ENCODE measurements at regions not wholly inside any gene's neighbourhood (a gene's known extent, or its start where the extent isn't known, plus 50 kb on each side); places are given as distances from the start of the nearest gene placed in this dataset.

DNA sequence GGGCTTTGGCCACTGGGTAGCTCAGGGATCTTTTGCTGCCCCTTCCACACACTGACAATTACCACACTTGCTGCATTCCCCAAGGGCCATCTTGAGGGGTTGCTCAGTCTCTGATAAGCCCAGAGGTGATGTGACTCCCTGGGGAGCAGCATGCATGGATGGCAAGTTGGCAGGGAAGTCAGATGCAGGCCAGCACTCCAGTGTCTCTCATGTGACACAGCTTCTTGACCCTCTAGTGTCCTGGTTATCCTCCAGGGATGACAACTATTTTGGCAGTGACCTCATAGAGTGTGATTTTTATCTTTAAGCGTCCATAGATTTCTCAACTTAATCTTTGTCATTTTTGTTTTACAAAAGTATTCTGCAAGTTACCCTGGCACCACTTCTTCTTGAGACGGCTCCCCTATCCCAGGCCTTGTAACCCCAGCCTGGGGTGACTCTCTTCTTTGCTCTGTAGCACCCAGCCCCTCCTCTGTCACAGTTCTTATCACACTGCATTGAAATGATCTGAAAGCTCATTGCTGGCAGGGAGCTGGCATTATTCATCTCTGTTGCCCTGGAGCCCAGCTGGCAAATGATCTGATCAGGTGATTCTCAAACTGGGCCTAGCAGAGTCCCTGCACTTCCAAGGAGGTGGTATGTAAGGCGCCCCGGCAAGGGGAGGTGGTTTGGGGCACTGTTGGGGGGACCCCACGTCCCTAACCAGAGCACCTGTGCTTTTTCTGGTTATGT, 72.6 kb downstream of the TENT5C start:
- no peak for DNase-seq

DNA sequence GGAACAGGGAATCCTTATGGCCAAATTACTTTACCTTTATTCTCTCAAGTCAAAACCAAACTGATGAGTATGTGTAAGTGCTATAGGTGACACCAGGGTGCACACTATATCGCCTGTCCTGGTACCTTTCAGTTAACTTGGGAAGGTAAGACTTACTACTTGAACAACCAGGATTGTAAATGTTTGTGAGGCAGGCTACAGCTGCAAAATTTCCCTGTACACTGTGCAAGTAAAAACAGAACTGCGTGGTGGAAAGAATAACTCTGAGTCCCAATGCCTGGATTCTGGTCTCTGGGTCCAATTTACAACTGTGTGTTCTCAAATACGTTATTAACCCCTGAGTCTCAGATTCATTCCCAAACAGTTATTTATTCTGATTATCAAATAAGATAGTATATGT, 73.5 kb downstream of the TENT5C start:
- DNase-seq = no peak

DNA sequence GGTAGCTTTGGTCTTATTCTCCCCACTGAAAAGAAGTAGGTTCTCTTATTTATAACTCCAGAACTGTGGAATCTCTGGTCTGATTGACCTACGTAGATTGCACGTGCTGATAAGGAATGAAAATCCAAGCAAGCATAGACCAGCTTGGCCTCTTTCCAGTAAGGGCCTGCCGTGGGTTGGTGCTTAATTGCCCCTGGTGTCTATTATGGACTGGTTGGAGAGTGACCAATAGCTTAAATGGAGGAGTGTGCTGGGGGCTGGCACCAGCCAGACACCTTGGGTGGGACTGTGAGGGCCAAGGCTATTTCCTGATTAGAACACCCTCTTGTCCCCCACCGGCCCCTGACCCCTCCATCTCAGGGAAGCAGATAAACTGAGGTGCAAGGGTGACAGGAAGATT, 74.0 kb downstream of the TENT5C start:
- DNase-seq = no peak

DNA sequence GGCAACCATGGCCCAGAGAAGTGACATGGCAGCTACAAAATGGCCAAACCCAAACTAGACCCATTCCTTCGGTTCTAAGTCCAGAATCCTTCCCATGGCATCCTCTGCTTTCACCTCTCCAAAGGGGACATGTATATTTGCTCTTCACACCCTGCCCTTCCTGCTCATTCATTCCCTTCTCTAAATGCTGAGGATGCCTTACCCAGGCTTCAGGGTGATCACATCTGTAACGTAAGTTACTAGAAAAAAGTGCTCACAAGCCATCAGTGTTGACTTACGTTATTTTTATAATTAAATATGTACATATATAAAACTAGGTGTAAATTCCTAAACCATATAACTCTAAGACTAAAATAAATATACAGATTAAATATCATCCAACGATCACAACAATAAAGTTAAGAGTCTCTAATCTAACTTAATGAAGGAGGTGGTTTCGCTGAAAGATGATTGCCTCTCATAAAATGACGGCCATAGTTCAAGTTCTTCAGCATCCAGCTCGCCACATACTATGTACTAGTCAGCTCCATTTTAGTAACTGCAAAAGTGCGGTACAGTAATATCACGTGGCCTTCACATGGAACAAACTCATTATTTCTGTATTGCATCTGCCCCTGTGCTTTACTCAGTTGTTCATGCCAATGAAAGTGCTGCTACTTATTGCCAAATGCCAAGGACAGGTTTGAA, 74.6 kb downstream of the TENT5C start:
- DNase-seq = no peak

DNA sequence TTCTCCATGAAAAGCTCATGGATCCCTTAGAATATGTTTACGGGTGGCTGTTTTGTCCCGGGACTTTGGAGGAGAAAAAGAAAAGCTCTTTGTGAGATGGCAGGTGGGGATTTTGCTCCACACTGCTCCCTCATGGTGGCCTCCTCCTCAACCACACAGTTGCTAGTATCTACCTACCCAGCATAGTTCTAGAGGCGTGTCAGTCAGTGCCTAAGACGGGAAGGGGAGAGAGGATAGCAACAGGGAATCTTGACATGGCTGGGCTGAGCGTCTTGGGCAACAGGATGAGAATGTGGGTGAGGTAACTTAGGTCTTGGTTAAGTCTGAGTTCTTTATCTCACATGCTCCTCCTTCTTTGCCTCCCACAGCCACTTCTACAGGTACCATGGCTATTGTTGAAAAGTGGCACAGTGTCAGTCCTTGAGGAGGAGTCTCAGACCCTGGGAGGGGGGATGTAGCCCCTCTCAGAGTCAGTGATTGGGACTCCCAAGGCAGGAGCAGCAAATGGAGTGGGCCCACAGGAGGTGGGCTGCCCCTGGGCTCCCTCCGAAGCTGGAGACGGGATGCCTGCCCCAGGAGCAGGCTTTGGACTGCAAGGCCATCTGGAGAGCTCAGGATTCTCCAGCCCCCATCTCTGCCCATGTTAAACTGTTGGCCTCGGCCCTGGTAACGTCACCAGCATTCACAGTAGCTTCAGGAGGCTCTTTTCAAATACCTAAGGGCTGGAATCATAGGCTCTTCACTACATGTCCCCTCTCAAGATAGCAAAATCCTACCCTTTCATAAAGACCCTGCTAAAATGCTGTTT, 75.4 kb downstream of the TENT5C start:
- no peak for DNase-seq

DNA sequence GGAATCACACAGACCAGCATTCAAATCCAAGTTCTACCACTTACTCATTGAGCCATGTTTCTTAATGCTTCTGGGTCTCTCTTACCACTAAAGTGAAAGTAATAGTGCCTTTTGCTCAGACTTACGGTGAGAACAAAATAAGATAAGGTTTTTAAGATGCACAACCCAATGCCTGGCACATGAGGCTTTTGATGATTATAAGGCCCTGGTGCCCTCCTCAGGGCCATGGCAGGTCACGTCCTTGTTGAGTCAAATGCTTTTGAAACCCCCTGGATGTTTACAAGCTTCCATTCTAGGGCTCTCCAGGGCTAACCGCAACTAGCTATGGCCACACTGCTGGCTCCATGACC, 76.0 kb downstream of the TENT5C start:
- no peak for DNase-seq

DNA sequence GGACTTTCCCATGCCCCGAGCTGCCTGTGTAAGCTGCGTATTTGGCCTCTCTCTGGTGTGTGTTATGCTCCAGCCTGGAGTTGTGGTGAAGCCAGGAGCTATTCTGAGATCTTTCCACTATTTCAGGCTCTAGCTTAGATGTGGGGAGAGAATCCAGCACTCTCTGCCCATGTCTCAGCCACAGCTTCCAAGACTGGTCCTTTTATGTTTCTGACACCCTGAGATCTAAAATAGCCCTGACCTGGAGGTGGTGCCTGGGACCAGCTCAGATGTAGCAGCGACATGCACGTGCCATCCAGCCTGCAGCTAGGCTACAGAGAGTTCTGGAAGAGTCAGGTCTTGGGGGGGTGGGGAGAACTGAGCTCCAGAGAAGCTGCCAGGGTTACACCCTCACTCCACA, 76.5 kb downstream of the TENT5C start:
- no peak for DNase-seq

DNA sequence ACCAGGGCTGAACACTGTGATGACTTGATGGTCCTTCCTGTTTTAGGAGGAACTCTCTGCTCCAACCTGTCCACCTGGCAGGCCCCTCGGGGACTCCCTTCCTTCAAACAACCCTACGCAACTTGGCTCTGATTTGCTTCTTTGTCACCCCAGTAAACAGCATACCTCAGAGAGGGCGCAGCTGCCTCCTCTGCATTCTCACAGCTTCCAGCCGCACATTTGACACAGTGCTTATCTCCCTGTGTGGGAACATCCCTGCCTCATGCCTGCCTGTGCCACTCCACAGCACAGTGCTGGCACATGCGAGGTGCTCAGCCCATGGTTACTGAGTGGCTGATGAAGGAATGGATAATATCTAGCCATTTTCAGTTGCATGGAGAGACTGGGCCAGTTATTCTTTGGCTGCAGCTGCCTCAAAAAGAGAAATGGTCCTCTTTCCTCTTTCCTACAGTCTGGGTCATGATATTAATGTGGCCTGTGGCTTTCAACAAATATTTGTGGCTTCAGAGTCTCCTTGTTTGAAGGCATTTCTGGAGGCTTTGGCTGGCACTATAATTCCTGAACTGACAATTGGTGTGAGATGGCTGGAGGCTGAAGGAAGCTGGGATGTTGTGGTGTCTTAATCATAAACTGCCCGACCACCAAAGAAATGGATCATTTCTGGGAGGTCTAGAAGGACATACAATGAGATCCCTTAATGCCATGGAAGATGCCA, 77.9 kb downstream of the TENT5C start:
- DNase-seq = no peak

DNA sequence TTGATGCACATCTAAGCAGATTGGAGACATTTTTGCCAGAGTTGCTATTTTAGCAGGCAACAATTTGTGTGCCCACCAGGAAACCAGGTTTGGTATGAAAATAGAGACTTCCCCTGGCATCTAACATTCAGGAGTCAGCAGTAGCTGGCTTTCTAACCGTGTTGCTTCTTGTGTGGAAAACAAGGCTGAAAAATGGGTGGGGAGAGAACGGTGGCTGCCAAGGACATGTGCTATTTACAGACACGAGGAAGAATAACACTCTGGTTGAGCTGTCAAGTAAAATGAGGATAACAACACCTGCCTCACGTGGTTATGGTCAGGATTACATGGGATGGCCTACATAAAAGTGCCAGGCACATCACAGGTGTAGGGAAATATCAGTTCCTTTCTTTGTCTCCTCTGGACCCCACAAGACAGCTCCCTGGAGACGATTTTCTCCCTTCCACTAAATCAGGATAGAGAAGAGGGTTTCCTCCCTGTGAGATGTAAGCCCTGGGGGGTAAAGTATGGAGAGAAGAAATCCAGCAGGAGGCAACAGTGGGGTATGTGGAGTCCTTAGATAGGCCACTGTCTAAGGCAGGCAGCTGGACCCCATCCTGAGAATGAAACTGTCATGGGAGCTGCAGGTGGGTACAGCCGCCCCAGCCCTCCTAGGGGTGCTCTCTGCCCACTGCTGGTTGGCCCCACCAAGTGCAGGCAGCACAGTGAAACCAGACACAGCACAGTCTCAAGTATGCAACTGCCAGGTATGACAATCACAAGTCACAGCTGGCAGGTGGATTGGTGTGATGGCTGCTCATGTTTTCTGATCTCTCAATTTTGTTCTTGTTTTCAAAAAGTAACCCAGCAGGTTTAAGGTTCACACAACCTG, 80.3 kb downstream of the TENT5C start:
- DNase-seq = no peak

DNA sequence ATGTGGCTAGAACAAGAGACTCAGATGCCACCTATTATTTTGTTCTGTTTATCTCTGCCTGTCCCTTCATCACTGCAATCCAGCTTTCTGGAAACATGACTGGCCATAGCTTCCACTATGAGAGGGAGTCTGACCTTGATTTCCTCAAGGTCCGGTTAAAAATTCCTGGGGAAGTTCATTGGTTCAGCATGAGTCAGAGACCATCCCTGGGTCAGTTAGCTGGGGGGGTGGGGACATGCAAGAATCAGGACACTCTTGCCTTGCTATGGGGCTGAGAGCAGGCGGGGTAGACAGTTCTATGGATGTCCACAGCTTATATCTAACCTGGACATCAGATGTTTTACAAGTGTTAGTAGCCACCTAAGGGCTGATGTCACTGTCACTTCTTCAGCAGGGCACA, 81.1 kb downstream of the TENT5C start:
- no peak for DNase-seq

DNA sequence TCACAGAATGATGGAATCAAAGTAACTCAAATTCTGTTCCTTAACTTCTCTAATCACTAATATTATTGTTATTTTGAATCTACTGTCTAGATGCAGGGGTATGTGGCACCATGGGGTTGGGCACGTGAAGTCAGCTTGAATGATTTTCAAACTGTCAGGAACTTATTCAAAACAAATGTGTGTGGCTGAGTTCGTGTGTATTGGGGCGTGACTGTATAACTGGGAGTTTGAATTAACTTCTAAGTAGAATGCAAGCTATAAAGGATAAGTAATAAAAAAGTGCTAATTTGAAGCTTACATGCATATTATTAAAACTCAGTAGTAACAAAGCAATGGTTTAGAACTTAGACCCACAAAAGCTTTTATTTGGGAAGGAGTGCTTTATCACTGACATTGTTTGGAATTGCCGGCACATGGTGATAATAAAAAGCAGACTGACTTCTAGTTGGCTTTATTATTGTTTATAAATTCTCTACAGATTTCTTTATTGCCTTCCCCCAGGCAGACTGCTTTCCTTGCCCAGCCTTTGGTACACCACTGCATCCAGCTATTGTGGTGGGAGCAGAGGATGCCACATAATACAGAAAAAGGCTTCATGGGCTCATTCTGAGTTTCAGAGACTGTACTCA, 84.3 kb downstream of the TENT5C start:
- DNase-seq = no peak

DNA sequence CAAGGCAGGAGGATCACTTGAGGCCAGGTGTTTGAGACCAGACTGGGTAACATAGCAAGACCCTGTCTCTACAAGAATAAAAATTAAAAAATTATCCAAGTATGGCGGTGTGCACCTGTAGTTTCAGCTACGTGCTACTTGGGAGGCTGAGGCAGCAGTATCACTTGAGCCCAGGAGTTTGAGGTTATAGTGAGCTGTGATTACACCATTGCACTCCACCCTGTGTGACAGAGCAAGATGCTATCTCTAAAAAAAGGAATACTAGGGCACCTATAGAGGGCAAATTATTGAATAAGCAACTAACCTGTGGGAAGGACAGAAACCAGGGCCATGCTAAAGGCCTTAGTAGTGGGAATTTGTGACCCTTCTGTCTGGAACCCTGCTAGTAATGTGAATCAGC, 86.1 kb downstream of the TENT5C start:
- no peak for DNase-seq

DNA sequence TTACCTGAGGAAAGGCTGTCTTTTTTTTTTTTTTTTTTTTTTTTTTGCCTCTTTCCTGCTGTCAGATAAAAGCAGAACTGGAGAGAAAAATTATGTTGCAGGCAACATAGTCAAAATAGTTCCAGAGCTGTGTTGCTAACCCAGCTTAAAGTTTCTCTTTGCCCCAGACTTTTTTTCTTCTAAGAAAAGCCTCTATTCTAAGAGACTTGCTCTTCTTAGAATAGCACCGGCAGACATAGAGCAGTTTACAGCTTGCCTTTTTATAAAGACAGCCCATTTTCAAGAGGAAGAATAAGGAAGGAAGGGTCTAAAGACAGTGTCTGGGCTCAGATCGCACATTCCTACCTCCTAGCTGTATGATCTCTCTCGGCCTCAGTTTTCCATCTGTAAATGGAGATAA, 88.7 kb downstream of the TENT5C start:
- no peak for DNase-seq

DNA sequence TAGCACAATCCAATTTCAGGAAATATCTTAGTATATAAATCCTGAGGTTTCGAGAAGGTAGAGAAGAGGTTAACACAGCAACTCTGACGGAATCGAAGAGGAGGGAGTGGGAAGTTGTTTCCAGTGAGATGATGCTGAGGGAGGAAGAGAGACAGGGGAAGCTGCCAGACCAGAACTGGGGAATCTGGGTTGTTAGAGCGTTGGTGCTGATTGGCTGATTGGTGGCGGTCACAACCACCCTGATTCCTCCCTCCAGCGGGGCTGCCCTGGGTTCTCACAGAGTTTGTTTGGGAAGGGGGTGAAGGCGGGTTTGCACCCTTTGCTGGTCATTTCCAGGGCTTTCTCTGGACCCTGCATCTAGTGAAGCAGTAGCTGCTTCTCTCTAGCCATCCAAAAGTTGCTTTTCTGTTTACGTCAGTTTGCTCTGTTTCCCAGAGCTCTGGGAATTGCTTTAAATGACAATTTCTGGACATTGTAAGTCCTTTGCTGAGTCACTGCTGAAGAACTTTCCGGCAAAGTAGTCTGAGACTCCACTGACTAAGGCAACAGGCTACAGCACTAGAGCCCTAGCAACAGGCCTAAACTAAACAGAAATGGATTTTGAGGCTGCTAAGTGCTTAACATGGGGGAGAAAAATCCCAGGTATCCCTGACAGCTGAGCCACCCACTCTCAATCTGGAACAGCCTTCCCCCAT, 90.1 kb downstream of the TENT5C start:
- DNase-seq = no peak

DNA sequence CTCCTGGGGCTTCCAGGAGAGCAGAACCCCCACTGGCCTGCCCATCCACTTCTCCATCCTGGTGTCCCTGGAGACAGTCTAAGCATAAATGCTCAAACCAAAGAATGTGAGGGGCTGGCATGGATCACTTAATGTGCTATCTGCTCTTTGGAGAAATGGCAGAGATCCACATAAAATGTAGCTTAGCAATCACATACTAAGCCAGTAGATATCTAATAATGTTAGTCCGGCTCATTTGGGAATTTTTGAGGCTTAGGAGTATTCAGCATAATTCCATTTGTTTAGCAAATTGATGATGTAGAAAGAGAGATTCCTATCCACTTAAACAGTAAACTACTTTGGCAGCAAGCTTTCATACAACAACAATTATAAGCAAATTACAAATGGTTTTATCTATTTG, 90.7 kb downstream of the TENT5C start:
- no peak for DNase-seq

DNA sequence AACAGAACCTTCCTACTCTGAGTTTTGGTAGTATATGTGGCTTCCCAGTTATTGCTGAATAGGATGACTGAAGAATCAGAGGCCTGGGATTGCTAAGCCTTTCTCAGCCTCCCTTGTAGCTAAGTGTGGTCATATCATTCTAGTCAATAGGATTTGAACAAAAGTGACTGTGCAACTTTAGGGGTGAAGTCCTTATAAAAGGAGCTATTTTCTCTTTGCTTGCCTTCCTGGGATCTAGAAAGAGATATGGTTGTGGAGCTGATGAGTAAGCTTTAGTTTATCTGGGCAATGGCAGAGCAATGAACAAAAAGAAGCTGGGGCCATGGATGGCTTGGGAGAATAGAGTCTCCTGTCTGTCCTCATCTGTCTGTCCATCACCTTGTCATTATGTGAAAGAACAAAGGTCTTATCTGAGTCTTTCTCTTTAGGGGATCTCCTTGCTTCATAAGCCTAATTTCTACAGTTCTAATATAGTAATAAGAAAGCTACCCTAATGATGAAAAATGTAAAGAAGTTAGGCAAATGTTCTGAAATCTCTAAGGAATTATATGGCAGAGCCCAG, 91.5 kb downstream of the TENT5C start:
- DNase-seq = no peak

DNA sequence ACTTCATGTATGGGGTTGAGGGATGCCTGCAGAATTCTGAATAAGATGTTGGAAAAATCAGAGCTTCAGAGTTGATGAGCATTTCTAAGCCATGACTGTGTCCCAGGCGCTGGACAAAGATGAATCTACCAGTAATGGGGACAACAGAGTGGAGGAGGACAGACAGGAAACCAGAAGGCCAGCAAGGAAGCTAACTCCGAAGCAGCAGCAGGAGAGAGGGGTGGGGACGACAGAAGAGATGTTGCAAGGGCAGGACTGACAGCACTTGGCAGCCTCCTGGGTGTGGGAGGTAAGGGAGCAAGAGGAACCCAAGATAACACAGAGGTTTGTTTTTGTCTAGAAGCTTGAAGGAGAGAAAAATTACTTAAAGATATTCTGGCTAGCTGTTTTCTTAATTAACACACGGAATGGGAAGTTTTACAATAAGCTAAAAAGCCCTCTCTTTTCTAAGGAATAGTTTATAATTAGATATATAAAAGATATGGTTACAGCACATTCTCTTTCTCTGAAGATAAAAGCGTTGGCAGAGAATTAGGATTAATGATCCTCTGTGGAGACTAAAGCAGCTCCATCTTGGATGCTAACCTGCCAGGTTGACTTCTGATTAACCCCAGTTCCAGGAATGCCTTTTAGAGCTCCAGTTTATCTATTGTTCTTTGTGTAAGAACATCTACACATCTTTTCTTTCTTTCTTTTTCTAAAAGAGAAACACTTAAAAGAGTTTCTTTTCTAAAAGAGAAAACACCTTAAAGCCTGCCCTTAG, 92.7 kb downstream of the TENT5C start:
- DNase-seq = no peak

DNA sequence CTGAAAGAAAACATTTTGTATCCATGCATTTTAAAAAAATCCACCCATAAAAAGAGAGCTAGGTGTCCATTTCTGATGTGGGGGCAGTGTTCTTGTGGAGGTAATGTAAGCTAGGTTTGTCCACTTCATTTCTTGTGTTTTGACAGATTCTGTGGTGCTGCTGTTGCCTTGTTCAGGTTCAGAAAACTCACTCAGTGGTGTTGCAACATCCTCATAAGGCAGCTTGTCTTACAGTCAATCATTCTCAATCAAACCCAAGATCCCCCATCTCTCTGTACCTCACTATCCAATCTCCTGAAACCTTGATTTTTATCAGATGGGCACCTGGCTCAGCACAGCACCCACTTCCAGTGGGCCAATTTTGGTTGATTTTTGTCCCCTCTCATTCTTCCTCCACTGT, 94.1 kb downstream of the TENT5C start:
- DNase-seq = no peak

DNA sequence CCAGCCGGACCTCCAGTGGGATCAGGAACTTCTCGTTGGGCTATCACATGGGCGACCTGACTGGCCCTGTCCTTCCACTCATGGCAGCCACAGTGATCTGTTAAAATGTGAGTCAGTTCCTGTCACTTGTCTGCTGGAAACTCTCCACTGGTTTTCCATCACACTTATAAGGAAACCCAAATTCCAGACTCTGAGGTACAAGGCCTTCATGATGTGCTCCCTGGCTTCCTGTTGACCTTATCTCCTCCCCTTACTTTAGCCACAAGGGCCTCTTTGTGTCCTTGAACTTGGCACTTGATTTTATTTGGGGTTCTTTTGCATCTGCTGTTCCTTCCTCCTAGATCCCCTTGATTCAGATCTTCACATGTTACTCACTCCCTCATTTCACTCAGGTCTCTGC, 96.8 kb downstream of the TENT5C start:
- DNase-seq = no peak

DNA sequence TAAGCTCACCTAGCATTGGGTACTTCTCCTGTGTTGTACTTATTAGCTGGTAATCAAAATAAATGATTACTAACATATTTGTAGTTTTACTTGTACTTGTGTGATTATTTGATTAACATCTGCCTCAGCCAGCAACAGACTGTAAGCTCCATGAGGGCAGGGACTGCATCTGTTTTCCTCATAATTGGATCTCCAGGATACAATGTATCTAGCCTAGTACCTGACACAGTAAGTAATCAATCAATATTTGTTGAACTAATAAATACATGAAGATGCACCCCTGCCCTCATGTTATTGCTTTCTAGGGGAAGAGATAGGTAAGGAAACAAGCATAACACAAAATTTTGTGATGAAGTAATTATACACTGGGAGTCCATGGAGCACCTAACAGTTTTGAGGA, 101.5 kb downstream of the TENT5C start:
- DNase-seq = no peak
